GM12878 (cell line): ENCODE measurements at regions not wholly inside any gene's neighbourhood (a gene's known extent, or its start where the extent isn't known, plus 50 kb on each side); places are given as distances from the start of the nearest gene placed in this dataset.

ENCODE experiments used
- EGR1 ChIP-seq, 2 experiments: IDR thresholded peaks; 1 replicate in 1 of 2; 2 replicates in 1 of 2; pipeline ENCODE4 v1.6.1; 2011 to 2012; ENCODE audit warnings: low read depth in 2 of 2, low read length in 2 of 2, borderline replicate concordance in 1 of 2, mild to moderate bottlenecking in 1 of 2, moderate library complexity in 1 of 2
- EP300 ChIP-seq, 2 experiments: fragments of 150-350 bp in 1 of 2; IDR thresholded peaks; 2 replicates each; pipeline ENCODE4 v1.6.1; 2011 to 2012; ENCODE audit warnings: low read depth in 2 of 2, low read length in 2 of 2, borderline replicate concordance in 1 of 2, improper control_type of control experiment in 1 of 2, inconsistent platforms in 1 of 2; ENCODE audit not compliant: control insufficient read depth in 1 of 2
- MAX ChIP-seq: IDR thresholded peaks from 2 replicates; pipeline ENCODE4 v1.6.1; 2012; ENCODE audit warnings: low read depth, low read length, improper control_type of control experiment
- SMARCA5 ChIP-seq: fragments of 450-650 bp; IDR thresholded peaks from 2 replicates; pipeline ENCODE4 v1.6.1; 2017; ENCODE audit warnings: mild to moderate bottlenecking
- TAF1 ChIP-seq: IDR thresholded peaks from 2 replicates; pipeline ENCODE4 v1.6.1; 2011; ENCODE audit warnings: mild to moderate bottlenecking, low read depth, low read length, borderline replicate concordance
- TF ChIP-seq, protein P1 (sequence below), 3 experiments: IDR thresholded peaks in 2 of 3; conservative IDR thresholded peaks in 1 of 3; 2 replicates each; pipeline ENCODE4 v1.5.1; 2011; ENCODE audit warnings: low read depth in 3 of 3, low read length in 3 of 3, mild to moderate bottlenecking in 3 of 3, control low read depth in 2 of 3, moderate library complexity in 2 of 3, inconsistent platforms in 1 of 3, mixed read lengths in 1 of 3; ENCODE audit not compliant: control insufficient read depth in 2 of 3, insufficient read depth in 1 of 3; ENCODE audit errors: extremely low read depth in 1 of 3
- TF ChIP-seq, protein P2 (sequence below): IDR thresholded peaks from 2 replicates; pipeline ENCODE4 v1.6.1; 2011; ENCODE audit warnings: borderline replicate concordance, low read depth, mild to moderate bottlenecking, moderate library complexity, mixed read lengths, low read length; ENCODE audit not compliant: insufficient read depth; ENCODE audit errors: extremely low read length

DNA sequence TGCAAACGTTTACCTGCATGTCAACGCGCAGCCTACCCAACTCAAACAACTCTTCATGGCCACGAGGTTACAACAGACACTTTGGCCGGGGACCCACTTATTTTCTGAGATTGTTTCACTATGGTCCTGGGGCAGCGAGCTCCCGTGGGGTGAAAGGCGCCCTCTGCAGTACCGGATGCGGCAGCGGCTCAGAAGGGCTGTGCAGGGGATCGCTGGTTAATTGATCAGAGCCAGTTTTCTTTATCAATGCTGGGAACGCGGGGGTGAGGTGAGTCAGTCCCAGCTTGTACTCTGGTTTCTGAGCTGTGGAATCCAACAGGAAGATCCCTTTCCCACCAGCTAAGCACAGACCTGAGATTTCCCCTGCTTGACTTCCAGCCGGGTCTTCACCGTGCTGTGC, 366.5 kb upstream of the KLF6 start:
- TF ChIP-seq SMARCA5 (no peak), MAX (no peak), EP300 (IDR thresholded peaks at IDR 0.05; ENCODE audit: borderline replicate concordance in 1 of 2, control insufficient read depth in 1 of 2, low read depth in 2 of 2, low read length in 2 of 2) (no peak), EGR1 (IDR thresholded peaks at IDR 0.05; ENCODE audit: borderline replicate concordance in 1 of 2, low read depth in 2 of 2, low read length in 2 of 2) (no peak), TAF1 (no peak)
- TF ChIP-seq, protein P1, sequence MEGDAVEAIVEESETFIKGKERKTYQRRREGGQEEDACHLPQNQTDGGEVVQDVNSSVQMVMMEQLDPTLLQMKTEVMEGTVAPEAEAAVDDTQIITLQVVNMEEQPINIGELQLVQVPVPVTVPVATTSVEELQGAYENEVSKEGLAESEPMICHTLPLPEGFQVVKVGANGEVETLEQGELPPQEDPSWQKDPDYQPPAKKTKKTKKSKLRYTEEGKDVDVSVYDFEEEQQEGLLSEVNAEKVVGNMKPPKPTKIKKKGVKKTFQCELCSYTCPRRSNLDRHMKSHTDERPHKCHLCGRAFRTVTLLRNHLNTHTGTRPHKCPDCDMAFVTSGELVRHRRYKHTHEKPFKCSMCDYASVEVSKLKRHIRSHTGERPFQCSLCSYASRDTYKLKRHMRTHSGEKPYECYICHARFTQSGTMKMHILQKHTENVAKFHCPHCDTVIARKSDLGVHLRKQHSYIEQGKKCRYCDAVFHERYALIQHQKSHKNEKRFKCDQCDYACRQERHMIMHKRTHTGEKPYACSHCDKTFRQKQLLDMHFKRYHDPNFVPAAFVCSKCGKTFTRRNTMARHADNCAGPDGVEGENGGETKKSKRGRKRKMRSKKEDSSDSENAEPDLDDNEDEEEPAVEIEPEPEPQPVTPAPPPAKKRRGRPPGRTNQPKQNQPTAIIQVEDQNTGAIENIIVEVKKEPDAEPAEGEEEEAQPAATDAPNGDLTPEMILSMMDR (IDR thresholded peaks at IDR 0.05 in 2 of 3, conservative IDR thresholded peaks at IDR 0.05 in 1 of 3; ENCODE audit: control insufficient read depth in 2 of 3, extremely low read depth in 1 of 3, insufficient read depth in 1 of 3, low read depth in 3 of 3, low read length in 3 of 3), result no peak
- TF ChIP-seq, protein P2, sequence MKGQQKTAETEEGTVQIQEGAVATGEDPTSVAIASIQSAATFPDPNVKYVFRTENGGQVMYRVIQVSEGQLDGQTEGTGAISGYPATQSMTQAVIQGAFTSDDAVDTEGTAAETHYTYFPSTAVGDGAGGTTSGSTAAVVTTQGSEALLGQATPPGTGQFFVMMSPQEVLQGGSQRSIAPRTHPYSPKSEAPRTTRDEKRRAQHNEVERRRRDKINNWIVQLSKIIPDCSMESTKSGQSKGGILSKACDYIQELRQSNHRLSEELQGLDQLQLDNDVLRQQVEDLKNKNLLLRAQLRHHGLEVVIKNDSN, result no peak
